ENCODE measurements at regions not wholly inside any gene's neighbourhood (a gene's known extent, or its start where the extent isn't known, plus 50 kb on each side); places are given as distances from the start of the nearest gene placed in this dataset.

- Histone ChIP-seq H3K27me3 (ENCODE audit: control insufficient read depth, insufficient read depth, low read length) (no peaks in the 10 kb centered on the region), H3K36me3 (ENCODE audit: control insufficient read depth, insufficient read depth, low read length) (no peaks in the 10 kb centered on the region), H3K27ac (ENCODE audit: low read depth, low read length) (no peak overlapping the region), H3K4me1 (ENCODE audit: control insufficient read depth, insufficient read depth, low read length) (no peaks in the 10 kb centered on the region), H3K9ac (ENCODE audit: low read length) (no peak overlapping the region), H3K4me3 (ENCODE audit: low read length) (no peak overlapping the region)
These were observed 909.2 kb upstream of the FANCL start for GRCh38 chr2:59150217-59150849.

GRCh38 chr2:59149271-59149670, 908.1 kb upstream of the FANCL start:
- no peaks in the 10 kb centered on the region for H3K4me1 ChIP-seq (ENCODE audit: control insufficient read depth, insufficient read depth, low read length)
- no peak overlapping the region for H3K27ac ChIP-seq (ENCODE audit: low read depth, low read length)
- no peak overlapping the region for H3K9ac ChIP-seq (ENCODE audit: low read length)
- H3K4me3 ChIP-seq (ENCODE audit: low read length) = no peak overlapping the region
- H3K36me3 ChIP-seq (ENCODE audit: control insufficient read depth, insufficient read depth, low read length) = no peaks in the 10 kb centered on the region
- no peaks in the 10 kb centered on the region for H3K27me3 ChIP-seq (ENCODE audit: control insufficient read depth, insufficient read depth, low read length)

GRCh38 chr2:59112258-59112657, 871.1 kb upstream of the FANCL start:
- H3K4me3 ChIP-seq (ENCODE audit: low read length) = no peak overlapping the region
- no peaks in the 10 kb centered on the region for H3K4me1 ChIP-seq (ENCODE audit: control insufficient read depth, insufficient read depth, low read length)
- no peaks in the 10 kb centered on the region for H3K27me3 ChIP-seq (ENCODE audit: control insufficient read depth, insufficient read depth, low read length)
- no peaks in the 10 kb centered on the region for H3K36me3 ChIP-seq (ENCODE audit: control insufficient read depth, insufficient read depth, low read length)
- H3K27ac ChIP-seq (ENCODE audit: low read depth, low read length) = no peak overlapping the region
- no peak overlapping the region for H3K9ac ChIP-seq (ENCODE audit: low read length)

GRCh38 chr2:59096973-59097372, 855.8 kb upstream of the FANCL start:
- no peaks in the 10 kb centered on the region for H3K27me3 ChIP-seq (ENCODE audit: control insufficient read depth, insufficient read depth, low read length)
- H3K27ac ChIP-seq (ENCODE audit: low read depth, low read length) = no peak overlapping the region
- no peak overlapping the region for H3K4me3 ChIP-seq (ENCODE audit: low read length)
- H3K4me1 ChIP-seq (ENCODE audit: control insufficient read depth, insufficient read depth, low read length) = no peaks in the 10 kb centered on the region
- H3K9ac ChIP-seq (ENCODE audit: low read length) = no peak overlapping the region
- no peaks in the 10 kb centered on the region for H3K36me3 ChIP-seq (ENCODE audit: control insufficient read depth, insufficient read depth, low read length)

- no peak overlapping the region for H3K4me3 ChIP-seq (ENCODE audit: low read length)
- H3K27ac ChIP-seq (ENCODE audit: low read depth, low read length) = no peak overlapping the region
- no peaks in the 10 kb centered on the region for H3K27me3 ChIP-seq (ENCODE audit: control insufficient read depth, insufficient read depth, low read length)
- no peaks in the 10 kb centered on the region for H3K36me3 ChIP-seq (ENCODE audit: control insufficient read depth, insufficient read depth, low read length)
- H3K4me1 ChIP-seq (ENCODE audit: control insufficient read depth, insufficient read depth, low read length) = no peaks in the 10 kb centered on the region
- no peak overlapping the region for H3K9ac ChIP-seq (ENCODE audit: low read length)
These were observed 852.4 kb upstream of the FANCL start for GRCh38 chr2:59093571-59093970.

- Histone ChIP-seq H3K27ac (ENCODE audit: low read depth, low read length) (no peak overlapping the region), H3K27me3 (ENCODE audit: control insufficient read depth, insufficient read depth, low read length) (no peaks in the 10 kb centered on the region), H3K9ac (ENCODE audit: low read length) (no peak overlapping the region), H3K36me3 (ENCODE audit: control insufficient read depth, insufficient read depth, low read length) (no peaks in the 10 kb centered on the region), H3K4me1 (ENCODE audit: control insufficient read depth, insufficient read depth, low read length) (no peaks in the 10 kb centered on the region), H3K4me3 (ENCODE audit: low read length) (no peak overlapping the region)
These were observed 843.2 kb upstream of the FANCL start for GRCh38 chr2:59084326-59084725.

GRCh38 chr2:59083075-59083828, 842.1 kb upstream of the FANCL start:
- Histone ChIP-seq H3K36me3 (ENCODE audit: control insufficient read depth, insufficient read depth, low read length) (no peaks in the 10 kb centered on the region), H3K9ac (ENCODE audit: low read length) (no peak overlapping the region), H3K27me3 (ENCODE audit: control insufficient read depth, insufficient read depth, low read length) (no peaks in the 10 kb centered on the region), H3K4me1 (ENCODE audit: control insufficient read depth, insufficient read depth, low read length) (peaks cover 2% of the 10 kb centered on the region), H3K27ac (ENCODE audit: low read depth, low read length) (no peak overlapping the region), H3K4me3 (ENCODE audit: low read length) (no peak overlapping the region)

- Histone ChIP-seq H3K27me3 (ENCODE audit: control insufficient read depth, insufficient read depth, low read length) (no peaks in the 10 kb centered on the region), H3K27ac (ENCODE audit: low read depth, low read length) (no peak overlapping the region), H3K4me3 (ENCODE audit: low read length) (no peak overlapping the region), H3K36me3 (ENCODE audit: control insufficient read depth, insufficient read depth, low read length) (no peaks in the 10 kb centered on the region), H3K9ac (ENCODE audit: low read length) (no peak overlapping the region), H3K4me1 (ENCODE audit: control insufficient read depth, insufficient read depth, low read length) (peaks cover 2% of the 10 kb centered on the region)
These were observed 841.5 kb upstream of the FANCL start for GRCh38 chr2:59082657-59083056.

GRCh38 chr2:59080451-59081181, 839.5 kb upstream of the FANCL start:
- H3K9ac ChIP-seq (ENCODE audit: low read length) = no peak overlapping the region
- H3K27ac ChIP-seq (ENCODE audit: low read depth, low read length) = no peak overlapping the region
- no peaks in the 10 kb centered on the region for H3K36me3 ChIP-seq (ENCODE audit: control insufficient read depth, insufficient read depth, low read length)
- H3K4me1 ChIP-seq (ENCODE audit: control insufficient read depth, insufficient read depth, low read length) = peaks cover 2% of the 10 kb centered on the region
- H3K4me3 ChIP-seq (ENCODE audit: low read length) = no peak overlapping the region
- no peaks in the 10 kb centered on the region for H3K27me3 ChIP-seq (ENCODE audit: control insufficient read depth, insufficient read depth, low read length)

GRCh38 chr2:59077981-59078531, 836.9 kb upstream of the FANCL start:
- Histone ChIP-seq H3K27me3 (ENCODE audit: control insufficient read depth, insufficient read depth, low read length) (no peaks in the 10 kb centered on the region), H3K9ac (ENCODE audit: low read length) (no peak overlapping the region), H3K36me3 (ENCODE audit: control insufficient read depth, insufficient read depth, low read length) (no peaks in the 10 kb centered on the region), H3K4me1 (ENCODE audit: control insufficient read depth, insufficient read depth, low read length) (peaks cover 2% of the 10 kb centered on the region), H3K27ac (ENCODE audit: low read depth, low read length) (no peak overlapping the region), H3K4me3 (ENCODE audit: low read length) (no peak overlapping the region)

- no peak overlapping the region for H3K4me3 ChIP-seq (ENCODE audit: low read length)
- no peak overlapping the region for H3K27ac ChIP-seq (ENCODE audit: low read depth, low read length)
- peaks cover 2% of the 10 kb centered on the region for H3K4me1 ChIP-seq (ENCODE audit: control insufficient read depth, insufficient read depth, low read length)
- no peaks in the 10 kb centered on the region for H3K36me3 ChIP-seq (ENCODE audit: control insufficient read depth, insufficient read depth, low read length)
- no peak overlapping the region for H3K9ac ChIP-seq (ENCODE audit: low read length)
- no peaks in the 10 kb centered on the region for H3K27me3 ChIP-seq (ENCODE audit: control insufficient read depth, insufficient read depth, low read length)
These were observed 836.1 kb upstream of the FANCL start for GRCh38 chr2:59077026-59077725.

GRCh38 chr2:59076079-59076619, 835.0 kb upstream of the FANCL start:
- Histone ChIP-seq H3K4me1 (ENCODE audit: control insufficient read depth, insufficient read depth, low read length) (peaks cover 2% of the 10 kb centered on the region), H3K36me3 (ENCODE audit: control insufficient read depth, insufficient read depth, low read length) (no peaks in the 10 kb centered on the region), H3K4me3 (ENCODE audit: low read length) (no peak overlapping the region), H3K27ac (ENCODE audit: low read depth, low read length) (no peak overlapping the region), H3K9ac (ENCODE audit: low read length) (no peak overlapping the region), H3K27me3 (ENCODE audit: control insufficient read depth, insufficient read depth, low read length) (no peaks in the 10 kb centered on the region)

Measured in rectal smooth muscle tissue (tissue), 1 donor.